ENCODE measurements at regions not wholly inside any gene's neighbourhood (a gene's known extent, or its start where the extent isn't known, plus 50 kb on each side); places are given as distances from the start of the nearest gene placed in this dataset.
"Not testable (repeated sequence)": the region's sequence is repeated elsewhere in the genome, so short reads cannot be mapped to it uniquely, and the experiment has no call there.

- peaks cover 2 to 10% (median 6%) of the 10 kb centered on the region in 4 donors for H3K4me1 Mint-ChIP-seq
- H3K9me3 Mint-ChIP-seq, result no peaks in the 10 kb centered on the region
- peaks cover 0 to 13% (median 8%) of the 10 kb centered on the region in 5 donors for H3K27me3 Mint-ChIP-seq
- ATAC-seq (no peak), DNase-seq (no peak)
- H3K36me3 Mint-ChIP-seq, result peaks cover 0 to 2% (median 0%) of the 10 kb centered on the region in 3 donors
- POLR2A ChIA-PET, result no interaction called here
- H3K4me3 Mint-ChIP-seq, result no peak overlapping the region
- no peak overlapping the region for H3K27ac Mint-ChIP-seq
Measured at GRCh38 chr1:245058436-245058835, 96.3 kb upstream of the KIF26B start.

- POLR2A ChIA-PET, result no interaction called here
- ATAC-seq, result no peak
- Mint-ChIP-seq H3K4me1 (peaks cover 7 to 14% (median 10%) of the 10 kb centered on the region in 4 donors), H3K4me3 (no peak overlapping the region), H3K27ac (no peak overlapping the region), H3K36me3 (peaks cover 0 to 2% (median 0%) of the 10 kb centered on the region in 3 donors), H3K9me3 (no peaks in the 10 kb centered on the region), H3K27me3 (peaks cover 4 to 20% (median 14%) of the 10 kb centered on the region in 5 donors)
- no peak for DNase-seq
Measured at GRCh38 chr1:245056913-245057312, 97.9 kb upstream of the KIF26B start.

- H3K27ac Mint-ChIP-seq, H3K4me3 Mint-ChIP-seq, ATAC-seq, H3K36me3 Mint-ChIP-seq, H3K9me3 Mint-ChIP-seq, DNase-seq, POLR2A ChIA-PET: not testable (repeated sequence)
- Mint-ChIP-seq H3K4me1 (peaks cover 12 to 20% (median 16%) of the 10 kb centered on the region in 4 donors), H3K27me3 (peaks cover 6 to 23% (median 19%) of the 10 kb centered on the region in 5 donors)
Measured at GRCh38 chr1:245056296-245056695, 98.5 kb upstream of the KIF26B start.

GRCh38 chr1:245055752-245056151 is 99.0 kb upstream of the KIF26B start:
- Mint-ChIP-seq H3K9me3 (no peaks in the 10 kb centered on the region), H3K27me3 (peaks cover 6 to 25% (median 19%) of the 10 kb centered on the region in 5 donors), H3K4me1 (peaks cover 14 to 23% (median 19%) of the 10 kb centered on the region in 4 donors), H3K36me3 (peaks cover 0 to under 1% (median 0%) of the 10 kb centered on the region in 3 donors), H3K4me3 (no peak overlapping the region), H3K27ac (no peak overlapping the region)
- DNase-seq, result no peak
- POLR2A ChIA-PET, result no interaction called here
- ATAC-seq, result no peak

- ATAC-seq, result no peak
Measured at GRCh38 chr1:245054507-245055270, 100.1 kb upstream of the KIF26B start.

GRCh38 chr1:245054105-245054504 is 100.7 kb upstream of the KIF26B start:
- no peak for ATAC-seq
- Mint-ChIP-seq H3K36me3 (no peaks in the 10 kb centered on the region), H3K27ac (peak overlapping the region in 1 of 10 donors; percentile 30), H3K4me1 (peaks cover 14 to 23% (median 19%) of the 10 kb centered on the region in 4 donors), H3K4me3 (peak overlapping the region in 2 of 10 donors; percentile 5 to 16), H3K9me3 (no peaks in the 10 kb centered on the region), H3K27me3 (peaks cover 6 to 25% (median 19%) of the 10 kb centered on the region in 5 donors)
- POLR2A ChIA-PET, result no interaction called here
- no peak for DNase-seq

More at GRCh38 chr1:245054507-245055270, 100.1 kb upstream of the KIF26B start:
- Mint-ChIP-seq H3K9me3 (no peaks in the 10 kb centered on the region), H3K4me3 (peak overlapping the region in 1 of 10 donors; percentile 16), H3K36me3 (no peaks in the 10 kb centered on the region), H3K27me3 (peaks cover 6 to 25% (median 19%) of the 10 kb centered on the region in 5 donors), H3K4me1 (peaks cover 14 to 23% (median 19%) of the 10 kb centered on the region in 4 donors), H3K27ac (peak overlapping the region in 1 of 10 donors; percentile 25)
- no peak for DNase-seq
- POLR2A ChIA-PET, result no interaction called here

GRCh38 chr1:245052258-245052657 is 102.5 kb upstream of the KIF26B start:
- POLR2A ChIA-PET, result interaction anchor here (0.6 to 1.5 kb wide), 2 partner anchors 218 to 315 kb away, joined by 3 to 7 read pairs; no protein-coding TSS in a partner anchor
- H3K9me3 Mint-ChIP-seq, result no peaks in the 10 kb centered on the region
- H3K27ac Mint-ChIP-seq, result peak overlapping the region in 2 of 10 donors; percentile 24 to 28
- H3K27me3 Mint-ChIP-seq, result peaks cover 6 to 25% (median 19%) of the 10 kb centered on the region in 5 donors
- DNase-seq (no peak), ATAC-seq (no peak)
- peaks cover 14 to 23% (median 19%) of the 10 kb centered on the region in 4 donors for H3K4me1 Mint-ChIP-seq
- H3K36me3 Mint-ChIP-seq, result no peaks in the 10 kb centered on the region
- H3K4me3 Mint-ChIP-seq, result peak overlapping the region in 3 of 10 donors; percentile 36 to 66 (median 60)

GRCh38 chr1:245051349-245052221 is 103.2 kb upstream of the KIF26B start:
- no peaks in the 10 kb centered on the region for H3K36me3 Mint-ChIP-seq
- H3K4me3 Mint-ChIP-seq, result peak overlapping the region in 9 of 10 donors; percentile 16 to 76 (median 60)
- H3K9me3 Mint-ChIP-seq, result no peaks in the 10 kb centered on the region
- DNase-seq, result peak in 1 of 10 donors; percentile 9
- peak overlapping the region in 5 of 10 donors; percentile 1 to 55 (median 28) for H3K27ac Mint-ChIP-seq
- H3K4me1 Mint-ChIP-seq, result peaks cover 14 to 23% (median 19%) of the 10 kb centered on the region in 4 donors
- H3K27me3 Mint-ChIP-seq, result peaks cover 6 to 25% (median 19%) of the 10 kb centered on the region in 5 donors
- POLR2A ChIA-PET, result interaction anchor here (1.5 kb wide), 1 partner anchor 217 kb away, joined by 3 read pairs; no protein-coding TSS in a partner anchor
- ATAC-seq, result peak in 1 of 2 donors; percentile 27

- Mint-ChIP-seq H3K27me3 (peaks cover under 1 to 7% (median 2%) of the 10 kb centered on the region in 5 donors), H3K9me3 (no peaks in the 10 kb centered on the region), H3K36me3 (no peaks in the 10 kb centered on the region), H3K4me1 (peaks cover 7 to 11% (median 8%) of the 10 kb centered on the region in 4 donors), H3K27ac (peak overlapping the region in 3 of 10 donors; percentile 39 to 73 (median 53)), H3K4me3 (no peak overlapping the region)
- no peak for DNase-seq
- no peak for ATAC-seq
- POLR2A ChIA-PET, result interaction anchor here (1.2 kb wide), 1 partner anchor 182 kb away, joined by 4 read pairs; the partner anchor contains the start of gene HNRNPU
Measured at GRCh38 chr1:245046769-245047168, 108.0 kb upstream of the KIF26B start.

GRCh38 chr1:245046315-245046714 is 108.5 kb upstream of the KIF26B start:
- no peak overlapping the region for H3K4me3 Mint-ChIP-seq
- POLR2A ChIA-PET, result interaction anchor here (1.2 kb wide), 1 partner anchor 181 kb away, joined by 4 read pairs; the partner anchor contains the start of gene HNRNPU
- DNase-seq (no peak), ATAC-seq (no peak)
- no peaks in the 10 kb centered on the region for H3K9me3 Mint-ChIP-seq
- peak overlapping the region in 1 of 10 donors; percentile 39 for H3K27ac Mint-ChIP-seq
- H3K27me3 Mint-ChIP-seq, result peaks cover 0 to 3% (median 0%) of the 10 kb centered on the region in 5 donors
- peaks cover 3 to 6% (median 4%) of the 10 kb centered on the region in 4 donors for H3K4me1 Mint-ChIP-seq
- H3K36me3 Mint-ChIP-seq, result no peaks in the 10 kb centered on the region

GRCh38 chr1:245045087-245045881 is 109.5 kb upstream of the KIF26B start:
- H3K4me3 Mint-ChIP-seq, result no peak overlapping the region
- H3K9me3 Mint-ChIP-seq, result no peaks in the 10 kb centered on the region
- H3K4me1 Mint-ChIP-seq, result peaks cover 0 to 3% (median 1%) of the 10 kb centered on the region in 4 donors
- no peaks in the 10 kb centered on the region for H3K36me3 Mint-ChIP-seq
- no peak for DNase-seq
- POLR2A ChIA-PET, result no interaction called here
- H3K27ac Mint-ChIP-seq, result no peak overlapping the region
- no peaks in the 10 kb centered on the region for H3K27me3 Mint-ChIP-seq
- no peak for ATAC-seq

GRCh38 chr1:245043611-245043940 is 111.2 kb upstream of the KIF26B start:
- no peaks in the 10 kb centered on the region for H3K9me3 Mint-ChIP-seq

More at GRCh38 chr1:245043611-245043940, 111.2 kb upstream of the KIF26B start:
- Mint-ChIP-seq H3K4me3 (no peak overlapping the region), H3K4me1 (peaks cover 0 to 3% (median 1%) of the 10 kb centered on the region in 4 donors), H3K27ac (no peak overlapping the region), H3K27me3 (no peaks in the 10 kb centered on the region), H3K36me3 (no peaks in the 10 kb centered on the region)
- ATAC-seq, result no peak
- DNase-seq, result no peak
- POLR2A ChIA-PET, result interaction anchor here (1.5 to 2.2 kb wide), 3 partner anchors 73 to 210 kb away, joined by 3 to 9 read pairs (median 5); partner anchors contain the start of gene COX20

All from naive thymus-derived CD8-positive, alpha-beta T cell (primary cell).